ENCODE measurements at regions not wholly inside any gene's neighbourhood (a gene's known extent, or its start where the extent isn't known, plus 50 kb on each side); places are given as distances from the start of the nearest gene placed in this dataset.
"Not testable (repeated sequence)": the region's sequence is repeated elsewhere in the genome, so short reads cannot be mapped to it uniquely, and the experiment has no call there.

DNA sequence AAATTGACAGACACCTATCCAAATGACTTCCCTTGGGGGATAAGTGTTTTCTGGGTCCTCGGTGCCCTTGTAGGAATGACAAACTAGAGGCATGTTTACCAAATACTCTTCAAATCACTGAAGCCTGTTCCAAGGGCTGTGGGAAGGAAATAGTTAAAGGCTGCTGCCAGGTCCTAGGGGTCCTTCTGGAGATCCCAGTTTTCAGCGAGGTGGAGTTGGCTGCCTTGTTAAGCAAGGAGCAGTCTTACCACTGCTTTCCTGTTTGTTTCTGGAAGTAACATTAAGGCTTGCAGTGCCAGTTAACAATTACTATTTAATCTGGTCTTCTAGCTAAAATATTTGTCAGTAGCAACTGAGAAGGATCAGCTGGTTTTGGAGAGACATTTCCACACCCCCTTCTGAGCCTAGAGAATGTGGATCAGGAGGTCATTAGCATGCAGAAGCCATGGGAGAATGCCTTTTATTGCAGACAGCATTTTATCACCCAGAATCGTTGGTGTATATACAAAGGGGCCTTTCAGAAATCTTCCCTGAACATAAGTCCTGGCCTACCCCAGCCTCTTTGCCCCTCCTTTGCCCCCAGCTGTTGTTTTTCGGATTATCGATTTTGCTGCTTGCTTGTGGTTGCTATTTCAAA is 238.8 kb downstream of the DMAC1 start:
- TF ChIP-seq CTCF (IDR thresholded peaks at IDR 0.05; ENCODE audit: insufficient read depth, low read length), result no peak
- no peak overlapping the region for H3K4me3 ChIP-seq (ENCODE audit: low read depth, low read length)
- DNase-seq (ENCODE audit: low read depth), result no peak

DNA sequence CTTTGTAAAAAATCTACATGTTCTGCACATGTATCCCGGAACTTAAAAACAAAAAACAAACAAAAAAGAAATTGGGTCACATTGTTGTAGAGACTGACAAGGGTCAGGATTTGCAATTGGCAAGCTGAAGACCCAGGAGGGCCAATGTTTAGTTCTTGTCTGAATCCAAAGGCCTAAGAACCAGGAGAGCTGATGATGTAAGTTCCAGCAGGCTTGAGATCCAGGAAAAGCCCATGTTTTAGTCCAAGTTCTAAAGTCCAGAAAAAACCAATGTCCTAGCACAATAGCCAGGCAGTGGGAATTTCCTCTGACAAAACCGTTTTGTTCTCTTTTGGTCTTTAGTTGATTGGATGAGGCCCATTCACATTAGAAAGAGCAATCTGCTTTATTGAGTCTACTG is 244.9 kb downstream of the DMAC1 start:
- no peak for DNase-seq (ENCODE audit: low read depth)
- no peak for TF ChIP-seq CTCF (IDR thresholded peaks at IDR 0.05; ENCODE audit: insufficient read depth, low read length)

DNA sequence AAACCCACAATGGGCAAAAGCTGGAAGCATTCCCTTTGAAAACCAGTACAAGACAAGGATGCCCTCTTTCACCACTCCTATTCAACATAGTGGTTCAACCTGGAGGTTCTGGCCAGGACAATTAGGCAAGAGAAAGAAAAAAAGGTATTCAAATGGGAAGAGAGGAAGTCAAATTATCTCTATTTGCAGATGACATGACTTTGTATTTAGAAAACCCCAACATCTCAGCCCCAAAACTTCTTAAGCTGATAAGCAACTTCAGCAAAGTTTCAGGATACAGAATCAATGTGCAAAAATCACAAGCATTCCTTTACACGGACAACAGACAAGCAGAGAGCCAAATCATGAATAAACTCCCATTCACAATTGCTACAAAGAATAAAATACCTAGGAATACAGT is 246.9 kb downstream of the DMAC1 start:
- not testable (repeated sequence) for H3K4me3 ChIP-seq (ENCODE audit: low read depth, low read length)

More for the DNA sequence above, 244.9 kb downstream of the DMAC1 start:
- H3K4me3 ChIP-seq (ENCODE audit: low read depth, low read length), result no peak overlapping the region

DNA sequence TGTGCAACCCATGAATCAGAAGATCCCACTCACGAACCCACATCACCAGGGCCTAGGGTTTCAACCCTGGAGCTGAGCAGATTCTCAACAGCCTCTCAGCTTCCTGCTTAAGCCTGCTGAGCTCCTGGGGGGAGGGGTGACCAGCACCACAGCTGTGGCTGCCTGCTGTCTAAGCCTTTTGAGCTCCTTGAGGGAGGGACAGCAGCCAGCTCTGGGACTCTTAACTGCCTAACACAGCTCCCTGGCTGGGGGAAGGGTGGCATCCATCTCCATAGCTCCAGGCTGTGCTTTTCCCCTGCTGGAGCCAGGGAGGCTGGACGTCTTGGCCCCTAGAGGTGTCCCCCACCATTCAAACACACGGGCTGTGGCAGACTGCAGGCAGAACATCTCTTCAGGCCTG is 250.3 kb downstream of the DMAC1 start:
- TF ChIP-seq CTCF (IDR thresholded peaks at IDR 0.05; ENCODE audit: insufficient read depth, low read length), result no peak
- no peak overlapping the region for H3K4me3 ChIP-seq (ENCODE audit: low read depth, low read length)
- DNase-seq (ENCODE audit: low read depth), result no peak

More for the DNA sequence above, 246.9 kb downstream of the DMAC1 start:
- DNase-seq (ENCODE audit: low read depth), result not testable (repeated sequence)

- TF ChIP-seq CTCF (IDR thresholded peaks at IDR 0.05; ENCODE audit: insufficient read depth, low read length), result no peak
- no peak for DNase-seq (ENCODE audit: low read depth)
Measured at GRCh38 chr9:7546261-7546660, 253.3 kb downstream of the DMAC1 start.

GRCh38 chr9:7545371-7546165 is 254.0 kb downstream of the DMAC1 start:
- H3K4me3 ChIP-seq (ENCODE audit: low read depth, low read length), result no peak overlapping the region
- no peak for TF ChIP-seq CTCF (IDR thresholded peaks at IDR 0.05; ENCODE audit: insufficient read depth, low read length)
- DNase-seq (ENCODE audit: low read depth), result no peak

More at GRCh38 chr9:7546261-7546660, 253.3 kb downstream of the DMAC1 start:
- H3K4me3 ChIP-seq (ENCODE audit: low read depth, low read length), result no peak overlapping the region

- no peak overlapping the region for H3K4me3 ChIP-seq (ENCODE audit: low read depth, low read length)
- DNase-seq (ENCODE audit: low read depth), result no peak
- TF ChIP-seq CTCF (IDR thresholded peaks at IDR 0.05; ENCODE audit: insufficient read depth, low read length), result no peak
Measured at GRCh38 chr9:7542693-7543092, 256.9 kb downstream of the DMAC1 start.

Data from fibroblast of the aortic adventitia (primary cell).